SW 1271 (cell line): ENCODE measurements at regions not wholly inside any gene's neighbourhood (a gene's known extent, or its start where the extent isn't known, plus 50 kb on each side); places are given as distances from the start of the nearest gene placed in this dataset.

Experiments used
- DNase-seq, 2 experiments: peaks; one replicate each; lab custom pipeline; 2025; lab: John Stamatoyannopoulos, UW

- no peak for DNase-seq
Observed at GRCh38 chr20:3354247-3354646, 53.2 kb downstream of the DNAAF9 start.

GRCh38 chr20:3353646-3354045, 53.8 kb downstream of the DNAAF9 start:
- no peak for DNase-seq

- DNase-seq: no peak
Observed at GRCh38 chr20:3352202-3352601, 55.3 kb downstream of the DNAAF9 start.

GRCh38 chr20:3350422-3350821, 57.0 kb downstream of the DNAAF9 start:
- no peak for DNase-seq

DNA sequence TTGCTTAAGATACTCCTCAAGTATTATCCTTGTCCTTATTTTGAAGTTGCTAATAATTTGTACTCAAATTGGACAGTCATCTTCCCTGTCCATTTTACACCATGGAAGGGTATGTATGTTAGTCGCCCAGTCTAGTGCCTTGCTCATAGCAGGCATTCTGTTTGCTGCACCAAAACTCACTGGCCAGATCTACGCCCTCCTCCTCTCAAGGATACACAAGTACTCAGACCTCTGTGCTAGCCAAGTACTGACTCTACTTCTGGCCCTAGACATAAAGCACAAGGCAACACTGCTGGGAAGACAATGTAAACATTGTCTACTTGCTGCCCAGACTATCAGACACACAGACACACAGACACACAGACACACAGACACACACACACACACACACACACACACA, 57.7 kb downstream of the DNAAF9 start:
- no peak for DNase-seq

GRCh38 chr20:3342766-3343165, 64.7 kb downstream of the DNAAF9 start:
- DNase-seq: no peak

DNA sequence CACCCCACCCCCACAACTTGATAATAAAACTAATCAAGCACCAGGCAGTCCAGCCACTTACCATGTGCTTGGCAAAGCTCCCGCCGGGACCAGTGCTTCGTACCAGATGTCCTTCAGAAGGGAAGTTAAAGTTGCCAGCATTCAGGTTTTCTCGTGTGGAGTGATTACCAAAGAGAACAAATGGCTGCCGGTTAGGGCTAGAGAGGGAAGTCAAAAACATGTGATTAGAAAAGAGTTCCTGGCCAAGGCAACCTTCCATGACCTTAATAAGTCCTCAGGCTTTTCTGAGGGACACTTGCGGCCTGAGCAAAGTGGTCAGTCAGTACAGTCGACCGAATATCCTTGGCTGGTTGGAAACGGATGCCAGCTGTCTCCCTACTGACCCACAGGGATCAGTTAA, 67.0 kb downstream of the DNAAF9 start:
- DNase-seq: no peak

GRCh38 chr20:3339571-3339970, 67.9 kb downstream of the DNAAF9 start:
- DNase-seq: no peak

GRCh38 chr20:3339076-3339475, 68.4 kb downstream of the DNAAF9 start:
- DNase-seq: no peak

GRCh38 chr20:3334156-3334943, 73.1 kb downstream of the DNAAF9 start:
- DNase-seq: no peak

DNA sequence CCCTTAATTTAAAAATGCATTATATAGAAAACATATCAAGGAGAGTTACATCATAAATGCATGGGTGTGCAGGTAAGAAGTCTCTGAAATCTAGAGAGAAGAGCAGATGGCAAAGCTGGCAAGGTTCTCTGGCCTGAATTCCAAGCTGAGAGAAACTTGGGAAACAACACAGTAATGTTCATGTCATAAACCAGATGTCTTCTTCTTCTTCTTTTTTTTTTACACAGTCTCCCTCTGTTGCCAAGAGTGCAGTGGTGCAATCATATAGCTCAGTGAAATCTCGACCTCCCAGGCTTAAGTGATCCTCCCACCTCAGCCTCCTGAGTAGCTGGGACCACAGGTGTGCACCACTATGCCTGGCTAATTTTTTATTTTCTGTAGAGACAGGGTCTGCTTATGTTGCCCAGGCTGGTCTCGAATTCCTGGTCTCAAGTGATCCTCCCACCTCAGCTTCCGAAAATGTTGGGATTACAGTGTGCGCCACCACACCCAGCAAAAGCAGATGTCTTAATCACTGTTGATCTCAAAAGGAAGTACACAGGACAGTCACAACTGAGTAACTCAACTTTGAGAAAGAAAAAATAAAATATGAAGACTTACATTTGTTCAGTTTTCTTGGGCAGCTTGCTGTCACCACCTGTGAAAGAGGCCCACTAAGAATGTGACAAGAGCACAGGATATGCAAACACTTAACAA, 77.3 kb downstream of the DNAAF9 start:
- peak in 1 of 2 experiments; percentile 15 for DNase-seq

GRCh38 chr20:3328501-3328900, 79.0 kb downstream of the DNAAF9 start:
- DNase-seq: no peak

DNA sequence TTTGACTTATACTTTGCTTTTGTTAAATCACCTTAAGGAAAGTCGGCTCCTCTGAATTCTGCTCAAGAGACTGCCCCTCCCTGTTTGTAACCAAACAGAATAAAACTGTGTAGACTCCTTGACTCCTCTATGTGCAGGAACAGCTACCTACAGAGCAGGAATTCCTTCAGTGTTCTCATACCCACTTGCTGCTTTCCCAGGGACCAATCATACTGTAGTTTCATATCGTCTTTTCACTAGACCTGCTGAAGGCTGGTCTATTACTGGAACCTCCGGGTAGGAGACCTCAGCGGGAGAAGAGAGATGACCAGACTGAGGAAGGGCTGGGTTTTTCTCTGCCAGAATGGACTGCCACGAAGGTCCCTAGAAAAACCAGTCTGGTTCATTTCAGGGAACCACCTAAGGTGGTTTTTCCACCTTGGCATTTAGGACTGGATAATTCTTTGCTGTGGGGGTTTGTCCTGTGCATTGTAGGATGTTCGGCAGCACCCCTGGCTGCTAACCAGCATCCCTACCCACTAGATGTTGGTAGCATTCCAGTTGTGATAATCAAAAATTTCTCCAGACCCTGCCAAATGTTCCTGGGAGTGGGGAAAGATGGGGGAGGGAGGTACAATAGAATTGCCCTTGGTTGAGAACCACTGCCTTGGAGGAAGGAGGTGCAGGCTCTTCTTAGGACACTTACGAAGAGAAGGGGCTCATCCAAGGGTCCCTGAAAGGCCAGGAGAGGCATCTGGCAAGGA, 80.5 kb downstream of the DNAAF9 start:
- no peak for DNase-seq

- no peak for DNase-seq
Observed at GRCh38 chr20:3325864-3326263, 81.6 kb downstream of the DNAAF9 start.

- DNase-seq: no peak
Observed at GRCh38 chr20:3323398-3323797, 84.1 kb downstream of the DNAAF9 start.

DNA sequence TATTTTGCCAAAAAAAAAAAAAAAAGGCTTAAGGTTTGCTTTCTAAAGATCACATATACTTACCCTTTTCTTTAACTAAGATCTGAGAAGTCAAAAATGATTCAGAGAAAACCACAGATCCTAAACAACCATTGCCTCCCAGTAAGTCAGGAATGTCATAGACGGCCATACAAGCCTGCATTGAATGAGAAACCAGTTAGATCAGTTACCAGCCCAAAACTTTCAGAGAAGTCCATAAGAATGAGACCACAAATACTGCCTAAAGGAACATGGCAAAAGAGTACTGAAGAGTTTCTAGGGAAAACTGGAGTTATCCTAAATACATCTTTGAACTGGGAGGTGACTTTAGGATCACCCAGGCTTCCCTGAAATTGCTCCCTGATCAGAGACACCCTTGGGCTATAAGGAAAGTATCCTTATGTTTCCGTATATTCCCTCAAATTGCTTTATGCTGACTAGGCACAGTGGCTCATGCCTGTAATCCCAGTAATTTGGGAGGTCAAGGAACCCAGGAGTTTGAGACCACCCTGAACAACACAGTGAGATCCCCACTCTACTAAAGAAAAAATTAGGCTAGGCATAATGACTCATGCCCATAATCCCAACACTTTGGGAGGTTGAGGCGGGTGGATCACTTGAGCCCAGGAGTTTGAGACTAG, 79.4 kb upstream of the SLC4A11 start:
- no peak for DNase-seq

GRCh38 chr20:3316136-3316535, 77.1 kb upstream of the SLC4A11 start:
- no peak for DNase-seq

GRCh38 chr20:3315136-3315535, 76.1 kb upstream of the SLC4A11 start:
- no peak for DNase-seq

GRCh38 chr20:3314391-3314790, 75.4 kb upstream of the SLC4A11 start:
- no peak for DNase-seq

- no peak for DNase-seq
Observed at GRCh38 chr20:3313683-3314065, 74.7 kb upstream of the SLC4A11 start.

GRCh38 chr20:3312940-3313682, 74.1 kb upstream of the SLC4A11 start:
- no peak for DNase-seq

- DNase-seq: no peak
Observed at GRCh38 chr20:3311623-3312022, 72.6 kb upstream of the SLC4A11 start.
